ENCODE measurements at regions not wholly inside any gene's neighbourhood (a gene's known extent, or its start where the extent isn't known, plus 50 kb on each side); places are given as distances from the start of the nearest gene placed in this dataset.
A peak's percentile ranks its signal among the peaks of the same experiment; 100 is the strongest.

GRCh38 chr6:87923389-87924050 is 124.1 kb upstream of the SPACA1 start:
- Mint-ChIP-seq H3K36me3 (ENCODE audit: insufficient read depth) (no peaks in the 10 kb centered on the region), H3K27ac (peak overlapping the region; percentile 32), H3K9me3 (ENCODE audit: low read depth) (no peaks in the 10 kb centered on the region), H3K4me1 (ENCODE audit: low read depth) (peaks cover 17% of the 10 kb centered on the region), H3K27me3 (no peaks in the 10 kb centered on the region), H3K4me3 (ENCODE audit: low read depth) (no peak overlapping the region)
- no peak for TF ChIP-seq CTCF (IDR thresholded peaks at IDR 0.05; ENCODE audit: unreplicated experiment)
- DNase-seq (ENCODE audit: low spot score, unreplicated experiment): no peak

GRCh38 chr6:87922947-87923330 is 124.7 kb upstream of the SPACA1 start:
- Mint-ChIP-seq H3K36me3 (ENCODE audit: insufficient read depth) (no peaks in the 10 kb centered on the region), H3K4me1 (ENCODE audit: low read depth) (peaks cover 17% of the 10 kb centered on the region), H3K27ac (no peak overlapping the region), H3K4me3 (ENCODE audit: low read depth) (no peak overlapping the region), H3K27me3 (no peaks in the 10 kb centered on the region), H3K9me3 (ENCODE audit: low read depth) (no peaks in the 10 kb centered on the region)
- TF ChIP-seq CTCF (IDR thresholded peaks at IDR 0.05; ENCODE audit: unreplicated experiment): no peak
- DNase-seq (ENCODE audit: low spot score, unreplicated experiment): no peak

- Mint-ChIP-seq H3K36me3 (ENCODE audit: insufficient read depth) (no peaks in the 10 kb centered on the region), H3K9me3 (ENCODE audit: low read depth) (no peaks in the 10 kb centered on the region), H3K27ac (peak overlapping the region; percentile 49), H3K4me1 (ENCODE audit: low read depth) (peaks cover 16% of the 10 kb centered on the region), H3K4me3 (ENCODE audit: low read depth) (no peak overlapping the region), H3K27me3 (no peaks in the 10 kb centered on the region)
- DNase-seq (ENCODE audit: low spot score, unreplicated experiment): no peak
- TF ChIP-seq CTCF (IDR thresholded peaks at IDR 0.05; ENCODE audit: unreplicated experiment): no peak
These were observed 125.3 kb upstream of the SPACA1 start for GRCh38 chr6:87922196-87922946.

- TF ChIP-seq CTCF (IDR thresholded peaks at IDR 0.05; ENCODE audit: unreplicated experiment): no peak
- no peak overlapping the region for H3K27ac Mint-ChIP-seq
- no peak overlapping the region for H3K4me3 Mint-ChIP-seq (ENCODE audit: low read depth)
- H3K4me1 Mint-ChIP-seq (ENCODE audit: low read depth): peaks cover 13% of the 10 kb centered on the region
- H3K9me3 Mint-ChIP-seq (ENCODE audit: low read depth): no peaks in the 10 kb centered on the region
- no peaks in the 10 kb centered on the region for H3K36me3 Mint-ChIP-seq (ENCODE audit: insufficient read depth)
- no peaks in the 10 kb centered on the region for H3K27me3 Mint-ChIP-seq
- DNase-seq (ENCODE audit: low spot score, unreplicated experiment): no peak
These were observed 126.6 kb upstream of the SPACA1 start for GRCh38 chr6:87921034-87921433.

GRCh38 chr6:87920245-87920644 is 127.4 kb upstream of the SPACA1 start:
- Mint-ChIP-seq H3K4me3 (ENCODE audit: low read depth) (no peak overlapping the region), H3K9me3 (ENCODE audit: low read depth) (no peaks in the 10 kb centered on the region), H3K4me1 (ENCODE audit: low read depth) (peaks cover 13% of the 10 kb centered on the region), H3K27ac (no peak overlapping the region), H3K27me3 (no peaks in the 10 kb centered on the region), H3K36me3 (ENCODE audit: insufficient read depth) (no peaks in the 10 kb centered on the region)
- TF ChIP-seq CTCF (IDR thresholded peaks at IDR 0.05; ENCODE audit: unreplicated experiment): no peak
- DNase-seq (ENCODE audit: low spot score, unreplicated experiment): no peak
